Transverse colon (tissue), 4 donors: ENCODE measurements at regions not wholly inside any gene's neighbourhood (a gene's known extent, or its start where the extent isn't known, plus 50 kb on each side); places are given as distances from the start of the nearest gene placed in this dataset.

ENCODE experiments used
- EP300 ChIP-seq: sonication (generic); formaldehyde crosslinking; IDR thresholded peaks from one replicate; pipeline ENCODE4 v1.6.1; 2017; ENCODE audit warnings: antibody characterized with exemption, low read depth
- POLR2A ChIP-seq: fragments of 450-650 bp; IDR thresholded peaks from one replicate; pipeline ENCODE4 v1.6.1; 2016; ENCODE audit warnings: antibody characterized with exemption, mild to moderate bottlenecking, moderate library complexity
- POLR2AphosphoS5 ChIP-seq, 3 donors: sonication (generic); formaldehyde crosslinking; IDR thresholded peaks; one replicate each; pipeline ENCODE4 v1.6.1; 2016; ENCODE audit warnings: antibody characterized with exemption in 3 of 3
- TF ChIP-seq, protein P1 (sequence below), 5 experiments: fragments of 200-600 bp in 3 of 5; fragments of 450-650 bp in 2 of 5; sonication (generic) in 3 of 5; IDR thresholded peaks; 1 replicate in 2 of 5; 2 replicates in 3 of 5; pipeline ENCODE4 v1.5.1; 2016 to 2017; ENCODE audit warnings: antibody characterized with exemption in 5 of 5, inconsistent platforms in 3 of 5, mild to moderate bottlenecking in 2 of 5, moderate library complexity in 1 of 5

DNA sequence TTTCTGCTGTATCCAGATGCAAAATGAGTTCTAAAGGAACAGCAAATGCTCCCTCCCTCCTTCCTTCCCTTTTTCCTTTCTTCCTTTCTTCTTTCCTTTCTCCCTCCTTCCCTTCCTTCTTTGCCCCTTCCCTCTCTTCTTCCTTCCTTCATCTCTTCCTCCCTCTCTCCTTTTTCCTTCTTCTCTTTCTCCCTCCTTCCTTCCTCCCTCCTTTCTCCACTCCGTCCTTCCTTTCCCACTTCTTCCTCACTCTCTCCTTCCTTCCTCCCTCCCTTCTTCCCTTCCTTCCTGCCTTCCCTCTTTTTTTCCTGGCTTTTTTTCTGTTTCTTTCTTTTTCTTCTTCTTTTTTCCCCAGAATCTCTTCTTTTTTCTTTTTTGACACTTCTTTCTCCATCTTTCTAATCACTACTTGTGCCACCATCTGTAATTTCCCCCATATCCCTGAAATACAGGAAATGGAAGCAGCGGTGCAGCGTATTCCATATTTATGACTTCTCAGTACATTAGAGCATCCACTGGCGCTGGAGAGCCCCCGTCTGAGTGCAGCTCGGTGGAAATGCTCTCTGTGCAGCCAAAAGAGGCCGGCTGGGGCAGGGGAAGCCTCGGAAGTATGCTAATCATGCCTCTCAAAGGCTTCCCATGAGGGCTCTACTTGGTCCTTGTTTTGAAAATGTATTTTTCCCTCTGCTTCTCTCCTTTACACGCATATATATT is 275.6 kb downstream of the TSHZ3 start:
- TF ChIP-seq, protein P1, sequence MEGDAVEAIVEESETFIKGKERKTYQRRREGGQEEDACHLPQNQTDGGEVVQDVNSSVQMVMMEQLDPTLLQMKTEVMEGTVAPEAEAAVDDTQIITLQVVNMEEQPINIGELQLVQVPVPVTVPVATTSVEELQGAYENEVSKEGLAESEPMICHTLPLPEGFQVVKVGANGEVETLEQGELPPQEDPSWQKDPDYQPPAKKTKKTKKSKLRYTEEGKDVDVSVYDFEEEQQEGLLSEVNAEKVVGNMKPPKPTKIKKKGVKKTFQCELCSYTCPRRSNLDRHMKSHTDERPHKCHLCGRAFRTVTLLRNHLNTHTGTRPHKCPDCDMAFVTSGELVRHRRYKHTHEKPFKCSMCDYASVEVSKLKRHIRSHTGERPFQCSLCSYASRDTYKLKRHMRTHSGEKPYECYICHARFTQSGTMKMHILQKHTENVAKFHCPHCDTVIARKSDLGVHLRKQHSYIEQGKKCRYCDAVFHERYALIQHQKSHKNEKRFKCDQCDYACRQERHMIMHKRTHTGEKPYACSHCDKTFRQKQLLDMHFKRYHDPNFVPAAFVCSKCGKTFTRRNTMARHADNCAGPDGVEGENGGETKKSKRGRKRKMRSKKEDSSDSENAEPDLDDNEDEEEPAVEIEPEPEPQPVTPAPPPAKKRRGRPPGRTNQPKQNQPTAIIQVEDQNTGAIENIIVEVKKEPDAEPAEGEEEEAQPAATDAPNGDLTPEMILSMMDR (IDR thresholded peaks at IDR 0.05): no peak
- TF ChIP-seq POLR2AphosphoS5 (IDR thresholded peaks at IDR 0.05) (no peak), POLR2A (no peak), EP300 (no peak)
